ENCODE measurements at regions not wholly inside any gene's neighbourhood (a gene's known extent, or its start where the extent isn't known, plus 50 kb on each side); places are given as distances from the start of the nearest gene placed in this dataset.

DNA sequence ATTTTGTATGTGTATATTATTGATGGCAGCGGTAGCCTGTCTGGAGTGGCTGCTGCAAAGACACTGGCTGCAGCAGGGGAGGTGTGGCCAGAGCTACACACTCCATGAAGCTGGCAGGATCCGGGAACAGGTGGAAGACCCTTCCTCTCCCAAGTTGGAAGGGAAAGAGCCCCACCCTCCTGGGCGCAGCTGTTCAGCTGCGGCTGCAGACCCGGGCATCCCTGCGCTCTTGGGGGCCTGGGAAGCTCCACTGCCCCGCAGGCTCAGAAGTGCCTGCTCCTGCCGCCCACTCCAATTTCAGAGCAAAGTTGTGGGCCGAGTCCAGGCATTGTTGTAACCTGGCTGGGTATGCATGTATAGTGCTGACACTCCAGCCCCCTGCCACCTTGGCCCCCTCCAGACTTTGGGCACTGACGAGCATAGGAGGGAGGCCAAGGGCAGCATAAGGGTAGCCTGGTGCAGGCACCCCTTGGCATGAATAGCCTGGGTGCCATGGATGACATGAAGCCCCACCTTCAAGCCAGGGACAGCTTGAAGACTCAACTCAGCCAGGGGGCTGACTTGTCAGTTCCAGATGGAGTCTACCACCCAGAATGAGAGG is 90.7 kb upstream of the TMEM168 start:
- ChIA-PET CTCF (ENCODE audit: partially characterized antibody) (interaction anchor here (0.9 to 4.2 kb wide), 6 partner anchors 11 to 366 kb away, joined by 3 to 28 read pairs (median 5); no protein-coding TSS in a partner anchor), POLR2A (ENCODE audit: partially characterized antibody) (no interaction called here)
- no peaks in the 10 kb centered on the region; a peak in 1 of 7 replicates for H3K4me1 ChIP-seq (replicated peaks in 1 of 4; ENCODE audit: control insufficient read depth in 3 of 4, insufficient read depth in 4 of 4, low read length in 3 of 4)
- H2AFZ ChIP-seq (ENCODE audit: low read length): no peak overlapping the region
- H3K79me1 ChIP-seq (ENCODE audit: low read depth, low read length): no peaks in the 10 kb centered on the region
- H3K14ac ChIP-seq (ENCODE audit: insufficient read length): no peak overlapping the region
- H3K79me2 ChIP-seq (ENCODE audit: control insufficient read depth in 1 of 2, insufficient read depth in 2 of 2, low read length in 2 of 2): no peaks in the 10 kb centered on the region
- no peak overlapping the region for H3K4me3 ChIP-seq (ENCODE audit: extremely low read depth in 1 of 4, insufficient read depth in 2 of 4, low read depth in 3 of 4, low read length in 4 of 4)
- no peak overlapping the region for H2BK20ac ChIP-seq (ENCODE audit: low read length)
- H4K5ac ChIP-seq (ENCODE audit: insufficient read length, low read depth, low read length): no peak overlapping the region
- no peak overlapping the region for H4K91ac ChIP-seq (replicated peaks; ENCODE audit: insufficient read length, low read length)
- H3K27ac ChIP-seq (ENCODE audit: low read depth, low read length): no peak overlapping the region
- H4K20me1 ChIP-seq (replicated peaks in 1 of 2; ENCODE audit: control insufficient read depth in 1 of 2, insufficient read depth in 2 of 2, low read length in 2 of 2): peaks cover 0 to 2% of the 10 kb centered on the region in 2 experiments
- H2BK5ac ChIP-seq (ENCODE audit: low read depth, low read length): no peak overlapping the region
- no peak overlapping the region for H2BK12ac ChIP-seq (ENCODE audit: low read depth, low read length)
- no peak overlapping the region for H2AK5ac ChIP-seq (ENCODE audit: low read depth, low read length)
- no peak overlapping the region for H3K4me2 ChIP-seq (ENCODE audit: insufficient read depth in 1 of 2, low read depth in 2 of 2, low read length in 2 of 2)
- FAIRE-seq: no peak
- H3K36me3 ChIP-seq (ENCODE audit: control insufficient read depth in 2 of 4, insufficient read depth in 4 of 4, low read length in 3 of 4): no peaks in the 10 kb centered on the region
- H3K18ac ChIP-seq (ENCODE audit: extremely low read depth, low read length): no peak overlapping the region
- 93% methylated on average over 10 of the region's 10 CpGs; no CpG with 5 or more reads in 1 of the 2 experiments for WGBS, 2 experiments (ENCODE audit: extremely low coverage in 1 of 2, insufficient coverage in 1 of 2, insufficient read length in 1 of 2, insufficient replicate concordance in 2 of 2, low coverage in 1 of 2, low lambda C conversion rate in 2 of 2, missing lambda C conversion rate in 1 of 2)
- DNase-seq (ENCODE audit: low read depth in 1 of 2, low spot score in 2 of 2): no peak
- H2BK120ac ChIP-seq (replicated peaks; ENCODE audit: low read depth, low read length): no peak overlapping the region
- no peak overlapping the region for H4K8ac ChIP-seq (ENCODE audit: extremely low read depth, insufficient read depth, low read length)
- no peak overlapping the region for H2BK15ac ChIP-seq (ENCODE audit: low read length)
- TF ChIP-seq NRF1 (IDR thresholded peaks at IDR 0.05; ENCODE audit: low read depth, low read length) (no peak), PHF8 (conservative IDR thresholded peaks at IDR 0.05; ENCODE audit: low read depth, low read length) (no peak), SP4 (IDR thresholded peaks at IDR 0.05; ENCODE audit: low read length) (no peak), TAF7 (optimal IDR thresholded peaks at IDR 0.05; ENCODE audit: borderline replicate concordance, low read depth, low read length) (no peak), BACH1 (IDR thresholded peaks at IDR 0.05; ENCODE audit: low read length) (no peak)
- no peak overlapping the region for H3K56ac ChIP-seq (replicated peaks; ENCODE audit: insufficient read length, low read depth, low read length)
- no peaks in the 10 kb centered on the region for H3K23me2 ChIP-seq (ENCODE audit: low read depth, low read length)
- H3K9me3 ChIP-seq (ENCODE audit: insufficient read depth in 2 of 2, low read depth in 1 of 2, low read length in 1 of 2): no peaks in the 10 kb centered on the region
- H3K27me3 ChIP-seq (replicated peaks in 1 of 4; ENCODE audit: control insufficient read depth in 3 of 4, extremely low read depth in 1 of 4, insufficient read depth in 3 of 4, low read length in 3 of 4): no peaks in the 10 kb centered on the region; a peak in 1 of 7 replicates
- H3K23ac ChIP-seq (ENCODE audit: insufficient read length): no peak overlapping the region
- H3K9ac ChIP-seq (replicated peaks in 1 of 4; ENCODE audit: extremely low read depth in 1 of 4, low read depth in 3 of 4, low read length in 3 of 4): no peak overlapping the region
- H3K4ac ChIP-seq (replicated peaks; ENCODE audit: insufficient read length, low read depth, low read length): no peak overlapping the region
